Psoas muscle (tissue), 7 donors: ENCODE measurements at regions not wholly inside any gene's neighbourhood (a gene's known extent, or its start where the extent isn't known, plus 50 kb on each side); places are given as distances from the start of the nearest gene placed in this dataset.

ENCODE experiments used
- ATAC-seq, 4 donors: fragments of 200-7000 bp; cut with Tn5 transposase; one replicate each; pipeline ENCODE4 v1.9.1; 2020; ENCODE audit warnings: moderate library complexity in 3 of 4, mild to moderate bottlenecking in 2 of 4
- DNase-seq, 2 donors: peaks; one replicate each; pipeline ENCODE4 v3.0.0-alpha.2; 2020
- H3K27ac ChIP-seq: fragments of 200-600 bp; one replicate; pipeline ENCODE4 v1.8.0; 2022
- H3K27me3 ChIP-seq, 3 donors: fragments of 200-600 bp in 1 of 3; one replicate each; pipeline versions ENCODE4 v1.6.1 to v1.8.0; 2013 to 2022; ENCODE audit warnings: low read length in 2 of 3, mild to moderate bottlenecking in 2 of 3, moderate library complexity in 1 of 3; ENCODE audit not compliant: insufficient read depth in 3 of 3
- H3K36me3 ChIP-seq, 2 donors: fragments of 200-600 bp in 1 of 2; one replicate each; pipeline versions ENCODE4 v1.6.1 to v1.8.0; 2013 to 2022; ENCODE audit warnings: low read depth in 1 of 2, mild to moderate bottlenecking in 1 of 2, moderate library complexity in 1 of 2; ENCODE audit not compliant: insufficient read depth in 1 of 2
- H3K4me1 ChIP-seq: fragments of 200-600 bp; one replicate; pipeline ENCODE4 v1.8.0; 2022
- H3K4me3 ChIP-seq: fragments of 200-600 bp; one replicate; pipeline ENCODE4 v1.8.0; 2022; ENCODE audit warnings: mild to moderate bottlenecking
- H3K9me3 ChIP-seq: fragments of 200-600 bp; one replicate; pipeline ENCODE4 v1.8.0; 2022
- CTCF ChIP-seq: fragments of 200-600 bp; IDR thresholded peaks from one replicate; pipeline ENCODE4 v1.8.0; 2022; ENCODE audit warnings: antibody characterized with exemption
- WGBS, 3 donors: extraction: QIAGEN DNeasy Blood & Tissue Kit; methylation state at CpG; one replicate each; pipeline versions ENCODE4 v1.1.6 to v1.1.7; 2013; 5-methylcytosine and 5-hydroxymethylcytosine counted together
- intact Hi-C, 2 donors: fragments of 100-400 bp; cut with DNase I; formaldehyde crosslinking; loops; one replicate each; pipeline versions ENCODE4 v1.11.0 to v1.14.2; 2022
- donor health status: healthy with polysubstance abuse.
- donor health status: DM: no; HTN: no; CAD: no; lungs with moderate emphysema.
- donor health status: Bipolar disorder and iron deficiency.
- donor health status: healthy.
- donor health status: DM: yes; HTN: yes; CAD: no.
- donor health status: DM: no; HTN: no; CAD: no.
- donor health status: DM: yes; HTN: yes; CAD: no.

GRCh38 chr6:19557191-19557590 is 280.0 kb upstream of the ID4 start:
- intact Hi-C loops, result no loop called here
- 81 to 88% (median 84%) methylated on average over 3 of the region's 3 CpGs for WGBS, 3 donors
- no peaks in the 10 kb centered on the region for H3K9me3 ChIP-seq

GRCh38 chr6:19558201-19558600 is 279.0 kb upstream of the ID4 start:
- no peaks in the 10 kb centered on the region for H3K36me3 ChIP-seq
- intact Hi-C loops, result no loop called here
- H3K4me1 ChIP-seq, result no peaks in the 10 kb centered on the region
- ATAC-seq (no peak), DNase-seq (no peak)
- no peaks in the 10 kb centered on the region for H3K9me3 ChIP-seq
- H3K27me3 ChIP-seq, result no peaks in the 10 kb centered on the region
- 60 to 65% (median 62%) methylated on average over 2 of the region's 2 CpGs for WGBS, 3 donors
- H3K27ac ChIP-seq, result no peak overlapping the region
- TF ChIP-seq CTCF, result no peak
- no peak overlapping the region for H3K4me3 ChIP-seq

More at GRCh38 chr6:19557191-19557590, 280.0 kb upstream of the ID4 start:
- DNase-seq (no peak), ATAC-seq (no peak)
- no peaks in the 10 kb centered on the region for H3K4me1 ChIP-seq
- no peak overlapping the region for H3K4me3 ChIP-seq
- no peak for TF ChIP-seq CTCF
- no peaks in the 10 kb centered on the region for H3K36me3 ChIP-seq
- no peak overlapping the region for H3K27ac ChIP-seq
- H3K27me3 ChIP-seq, result no peaks in the 10 kb centered on the region

DNA sequence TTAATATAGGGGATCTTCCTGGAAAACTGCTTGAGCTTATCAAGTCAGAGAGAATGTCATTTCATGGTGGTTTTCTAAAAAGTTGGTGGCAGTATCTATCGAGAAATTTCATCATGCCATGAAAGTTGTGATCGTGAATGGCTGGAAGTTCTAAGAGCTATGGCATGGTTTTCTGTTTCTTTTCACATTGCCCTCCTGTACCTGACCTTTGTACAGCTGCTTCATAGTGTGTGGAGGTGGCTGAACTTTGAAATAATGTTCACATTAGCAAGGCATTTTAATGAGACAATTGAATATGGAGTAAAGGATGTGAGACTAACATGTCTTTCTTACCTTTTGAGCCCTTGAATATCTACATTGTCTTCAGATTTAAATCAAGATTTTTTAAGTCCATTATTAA is 278.2 kb upstream of the ID4 start:
- Histone ChIP-seq H3K36me3 (no peaks in the 10 kb centered on the region), H3K4me1 (no peaks in the 10 kb centered on the region), H3K9me3 (no peaks in the 10 kb centered on the region), H3K27me3 (no peaks in the 10 kb centered on the region), H3K4me3 (no peak overlapping the region), H3K27ac (no peak overlapping the region)
- WGBS, 3 donors, result 75 to 81% (median 77%) methylated on average over 2 of the region's 2 CpGs
- no peak for ATAC-seq
- intact Hi-C loops, result no loop called here
- TF ChIP-seq CTCF, result no peak
- no peak for DNase-seq

DNA sequence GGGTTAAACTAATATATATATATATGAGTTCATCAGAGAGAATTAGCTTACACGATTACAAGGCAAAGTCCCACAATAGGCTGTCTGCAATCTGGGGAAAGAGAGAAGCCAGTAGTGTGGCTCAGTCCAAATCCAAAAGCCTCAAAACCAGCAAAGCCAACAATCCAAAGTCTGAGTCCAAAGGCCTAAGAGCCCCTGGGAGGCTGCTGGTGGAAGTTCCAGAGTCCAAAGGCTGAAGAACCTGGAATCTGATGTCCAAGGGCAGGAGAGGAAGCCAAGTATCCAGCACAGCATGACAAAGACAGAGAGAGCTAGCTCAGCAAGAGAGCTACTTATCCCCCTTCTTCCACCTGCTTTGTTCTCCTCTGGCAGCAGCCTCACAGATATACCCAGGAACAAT is 274.7 kb upstream of the ID4 start:
- intact Hi-C loops, result no loop called here
- Histone ChIP-seq H3K36me3 (no peaks in the 10 kb centered on the region), H3K27ac (no peak overlapping the region), H3K9me3 (no peaks in the 10 kb centered on the region), H3K4me1 (no peaks in the 10 kb centered on the region), H3K27me3 (no peaks in the 10 kb centered on the region), H3K4me3 (no peak overlapping the region)
- no peak for ATAC-seq
- no peak for DNase-seq
- no peak for TF ChIP-seq CTCF
- WGBS, 3 donors, result 83 to 84% (median 83%) methylated on average over 1 of the region's 1 CpG

- 28 to 49% (median 43%) methylated on average over 3 of the region's 3 CpGs for WGBS, 3 donors
- H3K4me1 ChIP-seq, result no peaks in the 10 kb centered on the region
- intact Hi-C loops, result no loop called here
- no peak for TF ChIP-seq CTCF
- H3K36me3 ChIP-seq, result no peaks in the 10 kb centered on the region
- H3K4me3 ChIP-seq, result no peak overlapping the region
- ATAC-seq, result no peak
- no peaks in the 10 kb centered on the region for H3K9me3 ChIP-seq
- DNase-seq, result no peak
- H3K27ac ChIP-seq, result no peak overlapping the region
- H3K27me3 ChIP-seq, result no peaks in the 10 kb centered on the region
These were observed 267.6 kb upstream of the ID4 start for GRCh38 chr6:19569563-19569962.
